ENCODE measurements at regions not wholly inside any gene's neighbourhood (a gene's known extent, or its start where the extent isn't known, plus 50 kb on each side); places are given as distances from the start of the nearest gene placed in this dataset.
A peak's percentile ranks its signal among the peaks of the same experiment; 100 is the strongest.

GRCh38 chr11:110928391-110928790, 216.2 kb upstream of the ARHGAP20 start:
- CTCF ChIA-PET: no interaction called here
- no peak overlapping the region for H3K27ac Mint-ChIP-seq
- POLR2A ChIA-PET: no interaction called here
- no peaks in the 10 kb centered on the region for H3K4me1 Mint-ChIP-seq
- H3K36me3 Mint-ChIP-seq (ENCODE audit: low read depth): no peaks in the 10 kb centered on the region
- H3K4me3 Mint-ChIP-seq: no peak overlapping the region
- no peaks in the 10 kb centered on the region for H3K9me3 Mint-ChIP-seq
- no peak for DNase-seq
- no peaks in the 10 kb centered on the region for H3K27me3 Mint-ChIP-seq

GRCh38 chr11:110921742-110922521, 209.7 kb upstream of the ARHGAP20 start:
- no peaks in the 10 kb centered on the region for H3K4me1 Mint-ChIP-seq
- no peak overlapping the region for H3K27ac Mint-ChIP-seq
- no peak overlapping the region for H3K4me3 Mint-ChIP-seq
- no peaks in the 10 kb centered on the region for H3K36me3 Mint-ChIP-seq (ENCODE audit: low read depth)
- ChIA-PET POLR2A (no interaction called here), CTCF (no interaction called here)
- H3K27me3 Mint-ChIP-seq: no peaks in the 10 kb centered on the region
- DNase-seq: no peak
- no peaks in the 10 kb centered on the region for H3K9me3 Mint-ChIP-seq

GRCh38 chr11:110919241-110919922, 207.1 kb upstream of the ARHGAP20 start:
- DNase-seq: no peak
- POLR2A ChIA-PET: no interaction called here
- Mint-ChIP-seq H3K9me3 (no peaks in the 10 kb centered on the region), H3K36me3 (ENCODE audit: low read depth) (no peaks in the 10 kb centered on the region), H3K4me1 (no peaks in the 10 kb centered on the region), H3K4me3 (no peak overlapping the region), H3K27me3 (no peaks in the 10 kb centered on the region), H3K27ac (no peak overlapping the region)
- CTCF ChIA-PET: no interaction called here

GRCh38 chr11:110918351-110918750, 206.1 kb upstream of the ARHGAP20 start:
- Mint-ChIP-seq H3K27ac (no peak overlapping the region), H3K36me3 (ENCODE audit: low read depth) (no peaks in the 10 kb centered on the region), H3K4me1 (no peaks in the 10 kb centered on the region), H3K27me3 (no peaks in the 10 kb centered on the region), H3K9me3 (no peaks in the 10 kb centered on the region), H3K4me3 (no peak overlapping the region)
- ChIA-PET POLR2A (no interaction called here), CTCF (no interaction called here)
- DNase-seq: no peak

GRCh38 chr11:110912437-110912836, 200.2 kb upstream of the ARHGAP20 start:
- ChIA-PET CTCF (no interaction called here), POLR2A (no interaction called here)
- peaks cover under 1% of the 10 kb centered on the region for H3K9me3 Mint-ChIP-seq
- H3K27ac Mint-ChIP-seq: no peak overlapping the region
- no peak overlapping the region for H3K4me3 Mint-ChIP-seq
- no peaks in the 10 kb centered on the region for H3K27me3 Mint-ChIP-seq
- peaks cover under 1% of the 10 kb centered on the region for H3K36me3 Mint-ChIP-seq (ENCODE audit: low read depth)
- H3K4me1 Mint-ChIP-seq: peaks cover 15% of the 10 kb centered on the region
- DNase-seq: no peak

- no peak overlapping the region for H3K4me3 Mint-ChIP-seq
- H3K27me3 Mint-ChIP-seq: no peaks in the 10 kb centered on the region
- ChIA-PET CTCF (no interaction called here), POLR2A (no interaction called here)
- H3K9me3 Mint-ChIP-seq: peaks cover 2% of the 10 kb centered on the region
- H3K36me3 Mint-ChIP-seq (ENCODE audit: low read depth): peaks cover 2% of the 10 kb centered on the region
- DNase-seq: no peak
- no peak overlapping the region for H3K27ac Mint-ChIP-seq
- peaks cover 19% of the 10 kb centered on the region for H3K4me1 Mint-ChIP-seq
These were observed 198.1 kb upstream of the ARHGAP20 start for GRCh38 chr11:110910384-110910783.

GRCh38 chr11:110909336-110909735, 197.1 kb upstream of the ARHGAP20 start:
- POLR2A ChIA-PET: no interaction called here
- DNase-seq: no peak
- Mint-ChIP-seq H3K4me3 (no peak overlapping the region), H3K9me3 (peaks cover 2% of the 10 kb centered on the region), H3K4me1 (peaks cover 19% of the 10 kb centered on the region), H3K36me3 (ENCODE audit: low read depth) (peaks cover 2% of the 10 kb centered on the region), H3K27me3 (no peaks in the 10 kb centered on the region), H3K27ac (no peak overlapping the region)
- CTCF ChIA-PET: no interaction called here

GRCh38 chr11:110908401-110909105, 196.3 kb upstream of the ARHGAP20 start:
- ChIA-PET POLR2A (interaction anchor here (0.8 kb wide), 1 partner anchor 479 kb away, joined by 3 read pairs; the partner anchor contains the start of gene FDX1), CTCF (no interaction called here)
- DNase-seq: peak; percentile 17

GRCh38 chr11:110907629-110908028, 195.4 kb upstream of the ARHGAP20 start:
- Mint-ChIP-seq H3K36me3 (ENCODE audit: low read depth) (peaks cover 2% of the 10 kb centered on the region), H3K27ac (peak overlapping the region; percentile 31), H3K4me1 (peaks cover 19% of the 10 kb centered on the region), H3K9me3 (peaks cover 2% of the 10 kb centered on the region), H3K27me3 (no peaks in the 10 kb centered on the region), H3K4me3 (no peak overlapping the region)
- ChIA-PET CTCF (no interaction called here), POLR2A (interaction anchor here (0.8 kb wide), 1 partner anchor 478 kb away, joined by 3 read pairs; the partner anchor contains the start of gene FDX1)
- no peak for DNase-seq

More at GRCh38 chr11:110908401-110909105, 196.3 kb upstream of the ARHGAP20 start:
- Mint-ChIP-seq H3K9me3 (peaks cover 2% of the 10 kb centered on the region), H3K27me3 (no peaks in the 10 kb centered on the region), H3K36me3 (ENCODE audit: low read depth) (peaks cover 2% of the 10 kb centered on the region), H3K4me3 (no peak overlapping the region), H3K27ac (peak overlapping the region; percentile 31), H3K4me1 (peaks cover 19% of the 10 kb centered on the region)

- Mint-ChIP-seq H3K27me3 (peaks cover 2% of the 10 kb centered on the region), H3K27ac (no peak overlapping the region), H3K4me1 (peaks cover 18% of the 10 kb centered on the region), H3K4me3 (no peak overlapping the region), H3K9me3 (peaks cover 2% of the 10 kb centered on the region), H3K36me3 (ENCODE audit: low read depth) (peaks cover 2% of the 10 kb centered on the region)
- POLR2A ChIA-PET: no interaction called here
- DNase-seq: no peak
- CTCF ChIA-PET: no interaction called here
These were observed 191.6 kb upstream of the ARHGAP20 start for GRCh38 chr11:110903830-110904229.

GRCh38 chr11:110903378-110903777, 191.1 kb upstream of the ARHGAP20 start:
- ChIA-PET POLR2A (no interaction called here), CTCF (no interaction called here)
- Mint-ChIP-seq H3K9me3 (peaks cover 2% of the 10 kb centered on the region), H3K4me3 (no peak overlapping the region), H3K27me3 (peaks cover 2% of the 10 kb centered on the region), H3K4me1 (peaks cover 13% of the 10 kb centered on the region), H3K27ac (no peak overlapping the region), H3K36me3 (ENCODE audit: low read depth) (peaks cover 2% of the 10 kb centered on the region)
- no peak for DNase-seq

- Mint-ChIP-seq H3K4me3 (no peak overlapping the region), H3K27ac (no peak overlapping the region), H3K9me3 (no peaks in the 10 kb centered on the region), H3K4me1 (no peaks in the 10 kb centered on the region), H3K27me3 (peaks cover 2% of the 10 kb centered on the region), H3K36me3 (ENCODE audit: low read depth) (no peaks in the 10 kb centered on the region)
- no peak for DNase-seq
- POLR2A ChIA-PET: no interaction called here
- CTCF ChIA-PET: no interaction called here
These were observed 189.2 kb upstream of the ARHGAP20 start for GRCh38 chr11:110901441-110901840.

- ChIA-PET POLR2A (no interaction called here), CTCF (no interaction called here)
- H3K27me3 Mint-ChIP-seq: peaks cover 2% of the 10 kb centered on the region
- H3K4me3 Mint-ChIP-seq: no peak overlapping the region
- H3K36me3 Mint-ChIP-seq (ENCODE audit: low read depth): no peaks in the 10 kb centered on the region
- H3K9me3 Mint-ChIP-seq: no peaks in the 10 kb centered on the region
- H3K27ac Mint-ChIP-seq: no peak overlapping the region
- H3K4me1 Mint-ChIP-seq: no peaks in the 10 kb centered on the region
- DNase-seq: no peak
These were observed 188.2 kb upstream of the ARHGAP20 start for GRCh38 chr11:110900426-110900825.

Data from activated CD4-positive, alpha-beta memory T cell treated with anti-CD3 and anti-CD28 coated beads, Interleukin-2, amount 10 ng/mL, durations not matched to agents 7 days and 5 days (primary cell).